Activated CD8-positive, alpha-beta memory T cell treated with anti-CD3 and anti-CD28 coated beads, Interleukin-2, amount 50 U/mL, for 1 hour (primary cell): ENCODE measurements at regions not wholly inside any gene's neighbourhood (a gene's known extent, or its start where the extent isn't known, plus 50 kb on each side); places are given as distances from the start of the nearest gene placed in this dataset.

Experiments
- DNase-seq: peaks from one replicate; pipeline ENCODE4 v3.0.0-alpha.2; 2020; ENCODE audit errors: extremely low read depth

GRCh38 chr1:232477728-232478127 lies 152.2 kb downstream of the SIPA1L2 start:
- DNase-seq: no peak

GRCh38 chr1:232476538-232476950 lies 153.4 kb downstream of the SIPA1L2 start:
- no peak for DNase-seq

- no peak for DNase-seq
Measured at GRCh38 chr1:232474826-232475225, 155.1 kb downstream of the SIPA1L2 start.

GRCh38 chr1:232473900-232474299 lies 156.0 kb downstream of the SIPA1L2 start:
- DNase-seq: no peak

GRCh38 chr1:232473324-232473723 lies 156.6 kb downstream of the SIPA1L2 start:
- no peak for DNase-seq

GRCh38 chr1:232472485-232473041 lies 157.4 kb downstream of the SIPA1L2 start:
- DNase-seq: no peak

- DNase-seq: no peak
Measured at GRCh38 chr1:232471250-232471649, 158.7 kb downstream of the SIPA1L2 start.

GRCh38 chr1:232470711-232471110 lies 159.2 kb downstream of the SIPA1L2 start:
- no peak for DNase-seq

GRCh38 chr1:232468249-232468648 lies 161.7 kb downstream of the SIPA1L2 start:
- DNase-seq: no peak

GRCh38 chr1:232467073-232467760 lies 162.7 kb downstream of the SIPA1L2 start:
- no peak for DNase-seq

- no peak for DNase-seq
Measured at GRCh38 chr1:232464325-232464724, 165.6 kb downstream of the SIPA1L2 start.

- DNase-seq: no peak
Measured at GRCh38 chr1:232463225-232463624, 166.7 kb downstream of the SIPA1L2 start.

GRCh38 chr1:232462213-232462612 lies 167.7 kb downstream of the SIPA1L2 start:
- no peak for DNase-seq

GRCh38 chr1:232459826-232460225 lies 170.1 kb downstream of the SIPA1L2 start:
- DNase-seq: no peak

GRCh38 chr1:232459087-232459486 lies 170.8 kb downstream of the SIPA1L2 start:
- DNase-seq: no peak

GRCh38 chr1:232457595-232457994 lies 172.3 kb downstream of the SIPA1L2 start:
- DNase-seq: no peak

- DNase-seq: no peak
Measured at GRCh38 chr1:232456714-232457113, 173.2 kb downstream of the SIPA1L2 start.

GRCh38 chr1:232454227-232454886 lies 175.6 kb downstream of the SIPA1L2 start:
- no peak for DNase-seq

- no peak for DNase-seq
Measured at GRCh38 chr1:232452736-232453440, 177.0 kb downstream of the SIPA1L2 start.

GRCh38 chr1:232452117-232452516 lies 177.8 kb downstream of the SIPA1L2 start:
- no peak for DNase-seq

- no peak for DNase-seq
Measured at GRCh38 chr1:232451506-232451905, 178.4 kb downstream of the SIPA1L2 start.

GRCh38 chr1:232450615-232451014 lies 179.3 kb downstream of the SIPA1L2 start:
- no peak for DNase-seq

GRCh38 chr1:232447125-232447524 lies 182.8 kb downstream of the SIPA1L2 start:
- no peak for DNase-seq
